ENCODE measurements at regions not wholly inside any gene's neighbourhood (a gene's known extent, or its start where the extent isn't known, plus 50 kb on each side); places are given as distances from the start of the nearest gene placed in this dataset.

DNA sequence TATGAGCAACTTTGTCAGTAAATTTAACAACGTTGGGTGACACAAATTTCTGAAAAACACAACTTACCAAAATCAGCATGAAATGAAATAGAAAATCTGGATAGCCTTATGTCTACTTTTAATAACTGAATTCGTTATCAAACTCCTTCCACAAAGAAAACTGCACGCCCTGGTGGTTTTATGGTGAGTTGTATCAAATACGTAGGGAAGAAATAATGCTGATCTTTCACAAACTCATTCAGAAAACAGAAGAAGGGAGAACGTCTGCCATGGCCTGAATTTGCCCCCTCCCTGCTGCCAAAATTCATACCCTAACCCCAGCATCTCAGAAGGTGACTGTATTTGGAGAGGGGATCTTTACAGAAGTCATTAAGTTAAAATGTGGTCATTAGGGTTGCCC lies 50.0 kb upstream of the COL18A1 start:
- Histone ChIP-seq H3K9me3 (ENCODE audit: control insufficient read depth in 1 of 2, insufficient read depth in 1 of 2, low read depth in 1 of 2, low read length in 2 of 2) (no peaks in the 10 kb centered on the region), H3K36me3 (ENCODE audit: control insufficient read depth in 1 of 2, insufficient read depth in 2 of 2, low read length in 2 of 2) (no peaks in the 10 kb centered on the region), H3K27me3 (ENCODE audit: insufficient read depth, low read length) (no peaks in the 10 kb centered on the region), H3K79me2 (ENCODE audit: insufficient read depth, low read length) (no peaks in the 10 kb centered on the region), H3K4me2 (ENCODE audit: low read length) (no peak overlapping the region), H2AFZ (ENCODE audit: low read depth, low read length, poor library complexity, severe bottlenecking) (no peak overlapping the region), H3K9me2 (ENCODE audit: insufficient read depth) (no peaks in the 10 kb centered on the region), H3K4me3 (replicated peaks in 1 of 2; ENCODE audit: low read depth in 1 of 2, low read length in 2 of 2) (no peak overlapping the region), H4K20me1 (ENCODE audit: insufficient read depth) (no peaks in the 10 kb centered on the region), H3K27ac (ENCODE audit: low read depth, low read length) (no peak overlapping the region), H3K4me1 (ENCODE audit: control insufficient read depth in 1 of 2, insufficient read depth in 2 of 2, low read length in 2 of 2) (no peaks in the 10 kb centered on the region), H3K9ac (ENCODE audit: low read length) (no peak overlapping the region)
- POLR2A ChIA-PET: no interaction called here
- BruUV-seq (replicated peaks): no TSS peak
- RAD21 ChIA-PET (ENCODE audit: low non-redundant PET in 1 of 2, low total read pairs in 2 of 2, uncharacterized antibody in 2 of 2, unreplicated experiment in 2 of 2): no interaction called here
- intact Hi-C loops (cut with micrococcal nuclease): no loop called here
- ATAC-seq (no peak), DNase-seq (ENCODE audit: low read depth, low spot score) (no peak)
- CTCF ChIA-PET: no interaction called here
- TF ChIP-seq SIN3A (IDR thresholded peaks at IDR 0.05; ENCODE audit: low read depth) (no peak), ZNF274 (IDR thresholded peaks at IDR 0.05; ENCODE audit: low read depth, low read length) (no peak), CEBPB (IDR thresholded peaks at IDR 0.05; ENCODE audit: low read depth) (no peak), MAX (IDR thresholded peaks at IDR 0.05) (no peak), TCF7L2 (IDR thresholded peaks at IDR 0.05; ENCODE audit: borderline replicate concordance, extremely low read depth, insufficient read depth, insufficient read length) (no peak), EZH2 (IDR thresholded peaks at IDR 0.05) (no peak), EZH2phosphoT487 (IDR thresholded peaks at IDR 0.05; ENCODE audit: borderline replicate concordance) (no peak), SRF (IDR thresholded peaks at IDR 0.05; ENCODE audit: low read depth) (no peak), ZBTB33 (IDR thresholded peaks at IDR 0.05; ENCODE audit: extremely low read depth, insufficient replicate concordance, low read length) (no peak), FOSL1 (IDR thresholded peaks at IDR 0.05; ENCODE audit: low read depth) (no peak), RAD21 (IDR thresholded peaks at IDR 0.05; ENCODE audit: low read depth) (no peak)
